AG04449 (cell line): ENCODE measurements at regions not wholly inside any gene's neighbourhood (a gene's known extent, or its start where the extent isn't known, plus 50 kb on each side); places are given as distances from the start of the nearest gene placed in this dataset.

Experiments used
- CTCF ChIA-PET: fragments of 350-600 bp; formaldehyde crosslinking; extraction: SDS; loops from one replicate; lab custom pipeline; 2021; ENCODE audit warnings: antibody characterized with exemption; lab: Yijun Ruan, JAX
- POLR2A ChIA-PET: fragments of 400-600, 350-600 bp; formaldehyde crosslinking; extraction: SDS; loops from one replicate; lab custom pipeline; 2020; ENCODE audit warnings: antibody characterized with exemption, inconsistent platforms; lab: Yijun Ruan, JAX
- DNase-seq: peaks from one replicate; pipeline ENCODE4 v3.0.0-alpha.2; 2010; ENCODE audit warnings: low read depth, low spot score
- H3K4me3 ChIP-seq: 2 replicates; pipeline ENCODE4 v1.5.1; 2011; ENCODE audit warnings: low read depth, mild to moderate bottlenecking, control low read depth, low read length
- TF ChIP-seq, protein P1 (sequence below): IDR thresholded peaks from one replicate; pipeline ENCODE4 v1.5.1; 2011; ENCODE audit warnings: mild to moderate bottlenecking, moderate library complexity, low read length, control low read depth, inconsistent platforms; ENCODE audit not compliant: insufficient read depth; ENCODE audit errors: missing control alignments

DNA sequence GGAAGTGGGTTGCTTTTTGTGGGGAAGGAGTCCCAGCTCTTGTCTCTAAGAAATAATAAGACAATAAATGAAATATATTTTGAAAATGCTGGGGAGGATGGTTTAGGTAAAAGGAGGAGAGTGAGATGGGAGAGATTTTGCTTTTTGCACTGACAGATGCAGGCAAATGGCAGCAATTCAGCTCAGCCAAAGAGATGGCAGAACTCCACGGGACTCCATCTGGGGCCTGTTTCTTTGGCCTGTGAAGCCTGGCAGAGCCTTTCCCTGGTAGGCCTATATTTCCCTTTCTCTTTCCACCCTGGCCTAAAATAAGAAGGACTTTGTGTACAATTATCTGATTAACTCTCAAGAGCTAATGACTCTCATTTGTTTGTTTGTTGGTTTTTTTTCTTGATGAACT, 1525.1 kb downstream of the CDH11 start:
- TF ChIP-seq, protein P1, sequence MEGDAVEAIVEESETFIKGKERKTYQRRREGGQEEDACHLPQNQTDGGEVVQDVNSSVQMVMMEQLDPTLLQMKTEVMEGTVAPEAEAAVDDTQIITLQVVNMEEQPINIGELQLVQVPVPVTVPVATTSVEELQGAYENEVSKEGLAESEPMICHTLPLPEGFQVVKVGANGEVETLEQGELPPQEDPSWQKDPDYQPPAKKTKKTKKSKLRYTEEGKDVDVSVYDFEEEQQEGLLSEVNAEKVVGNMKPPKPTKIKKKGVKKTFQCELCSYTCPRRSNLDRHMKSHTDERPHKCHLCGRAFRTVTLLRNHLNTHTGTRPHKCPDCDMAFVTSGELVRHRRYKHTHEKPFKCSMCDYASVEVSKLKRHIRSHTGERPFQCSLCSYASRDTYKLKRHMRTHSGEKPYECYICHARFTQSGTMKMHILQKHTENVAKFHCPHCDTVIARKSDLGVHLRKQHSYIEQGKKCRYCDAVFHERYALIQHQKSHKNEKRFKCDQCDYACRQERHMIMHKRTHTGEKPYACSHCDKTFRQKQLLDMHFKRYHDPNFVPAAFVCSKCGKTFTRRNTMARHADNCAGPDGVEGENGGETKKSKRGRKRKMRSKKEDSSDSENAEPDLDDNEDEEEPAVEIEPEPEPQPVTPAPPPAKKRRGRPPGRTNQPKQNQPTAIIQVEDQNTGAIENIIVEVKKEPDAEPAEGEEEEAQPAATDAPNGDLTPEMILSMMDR: no peak
- ChIA-PET CTCF (no interaction called here), POLR2A (no interaction called here)
- no peak overlapping the region for H3K4me3 ChIP-seq
- DNase-seq: no peak

GRCh38 chr16:63592852-63593251, 1529.0 kb downstream of the CDH11 start:
- ChIA-PET POLR2A (no interaction called here), CTCF (no interaction called here)
- no peak overlapping the region for H3K4me3 ChIP-seq
- TF ChIP-seq, protein P1: no peak
- no peak for DNase-seq

- CTCF ChIA-PET: no interaction called here
- POLR2A ChIA-PET: no interaction called here
- TF ChIP-seq, protein P1: no peak
- DNase-seq: no peak
- H3K4me3 ChIP-seq: no peak overlapping the region
Observed at GRCh38 chr16:63581570-63581969, 1540.3 kb downstream of the CDH11 start.

DNA sequence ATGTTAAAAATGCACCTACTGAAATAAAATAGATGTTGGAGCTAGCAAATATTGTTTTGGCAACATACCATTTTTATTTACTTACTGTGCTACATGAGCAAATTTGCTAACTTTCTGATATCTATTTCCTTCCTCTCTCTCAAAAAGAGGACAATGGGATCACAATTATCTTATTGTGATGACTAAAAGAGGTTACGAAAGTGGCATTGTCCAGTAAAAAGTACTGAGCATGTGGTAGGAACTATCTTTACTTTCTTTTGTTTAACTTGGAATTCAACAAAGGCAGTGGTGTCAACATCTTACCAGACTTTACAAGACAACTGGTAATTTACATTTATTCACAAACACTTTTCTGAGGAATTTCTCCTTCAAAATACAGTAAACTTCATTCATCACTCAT, 1542.6 kb upstream of the CDH8 start:
- ChIA-PET CTCF (no interaction called here), POLR2A (no interaction called here)
- H3K4me3 ChIP-seq: no peak overlapping the region
- TF ChIP-seq, protein P1: no peak
- DNase-seq: no peak

DNA sequence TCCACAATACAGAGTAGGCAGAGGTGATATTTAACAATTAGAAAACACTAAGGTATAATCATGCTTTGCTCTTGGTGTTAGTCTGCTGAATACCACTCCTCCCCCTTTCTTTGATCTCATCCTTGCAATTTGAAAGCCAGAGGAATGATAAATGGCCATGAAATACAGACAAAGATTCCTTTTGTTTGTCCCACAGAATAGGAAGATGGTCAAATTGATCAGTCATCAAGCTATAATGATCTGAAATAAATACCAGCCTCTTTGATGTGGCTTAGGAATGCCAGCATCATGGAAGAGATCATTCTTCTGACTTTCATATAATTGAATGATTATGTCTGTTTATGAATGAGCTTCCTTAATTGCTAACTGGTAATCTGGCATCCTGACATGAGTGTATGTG, 1541.7 kb upstream of the CDH8 start:
- DNase-seq: no peak
- no peak overlapping the region for H3K4me3 ChIP-seq
- TF ChIP-seq, protein P1: no peak
- ChIA-PET POLR2A (no interaction called here), CTCF (no interaction called here)

DNA sequence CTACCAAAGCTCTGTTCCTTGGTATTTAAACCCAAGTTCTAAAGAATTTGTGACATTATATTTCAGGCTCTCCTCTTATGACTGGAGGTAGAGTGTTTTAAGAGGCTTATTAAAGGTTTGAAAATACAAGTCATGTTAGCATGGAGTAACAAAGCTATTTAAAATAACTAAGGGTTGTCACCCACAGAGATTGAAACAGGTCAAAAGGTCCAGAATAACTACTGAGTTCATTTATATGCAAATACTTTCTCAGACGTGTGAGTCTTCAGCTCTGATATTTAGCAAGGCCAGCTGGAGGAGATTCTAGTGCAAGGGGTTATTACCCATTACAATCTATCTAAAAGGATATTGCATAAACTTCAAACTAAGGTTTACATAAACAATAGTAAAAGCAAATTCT, 1538.8 kb upstream of the CDH8 start:
- H3K4me3 ChIP-seq: no peak overlapping the region
- TF ChIP-seq, protein P1: no peak
- POLR2A ChIA-PET: no interaction called here
- no peak for DNase-seq
- CTCF ChIA-PET: no interaction called here

DNA sequence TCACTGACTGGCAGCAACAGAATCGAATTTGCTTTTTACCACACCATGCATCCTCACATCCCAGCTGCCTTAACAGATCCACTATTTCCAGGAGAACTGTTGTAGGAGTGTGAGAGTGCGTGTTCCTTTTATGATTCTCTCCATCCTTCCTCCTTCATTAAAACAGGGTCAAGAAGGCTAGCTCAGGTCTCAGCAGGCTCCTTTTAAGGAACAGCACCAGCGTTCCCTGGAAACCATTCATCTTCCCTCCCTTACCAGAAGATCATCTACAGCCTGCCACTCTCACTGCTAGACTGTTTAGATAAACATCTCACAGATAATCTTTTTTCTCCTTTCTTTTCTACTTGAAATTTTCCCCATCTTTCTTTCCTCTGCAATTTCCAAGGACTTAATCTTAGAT, 1531.9 kb upstream of the CDH8 start:
- TF ChIP-seq, protein P1: no peak
- no peak for DNase-seq
- no peak overlapping the region for H3K4me3 ChIP-seq
- ChIA-PET CTCF (no interaction called here), POLR2A (no interaction called here)
